M059J (cell line): ENCODE measurements at regions not wholly inside any gene's neighbourhood (a gene's known extent, or its start where the extent isn't known, plus 50 kb on each side); places are given as distances from the start of the nearest gene placed in this dataset.
"Not testable (repeated sequence)": the region's sequence is repeated elsewhere in the genome, so short reads cannot be mapped to it uniquely, and the experiment has no call there.

Source experiments
- DNase-seq: peaks from one replicate; pipeline ENCODE4 v3.0.0-alpha.2; 2012; ENCODE audit warnings: low read depth

DNA sequence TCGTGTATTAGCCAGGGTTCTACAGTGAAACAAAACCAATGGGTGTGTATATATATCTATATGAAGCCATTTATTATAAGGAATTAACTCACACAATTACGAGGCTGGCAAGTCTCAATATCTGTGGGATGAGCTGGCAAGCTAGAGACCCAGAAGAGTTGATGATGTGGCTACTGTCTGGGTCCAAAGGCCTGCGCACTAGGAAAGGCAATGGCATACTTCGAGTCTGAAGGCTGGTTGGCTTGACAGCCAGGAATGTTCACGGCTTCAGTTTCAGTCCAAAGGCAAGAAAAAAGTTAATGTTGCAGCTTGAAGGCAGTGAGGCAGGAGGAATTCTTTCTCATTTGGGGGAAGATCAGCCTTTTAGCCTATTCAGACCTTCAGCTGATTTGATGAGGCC lies 893.3 kb upstream of the LRFN5 start:
- no peak for DNase-seq

DNA sequence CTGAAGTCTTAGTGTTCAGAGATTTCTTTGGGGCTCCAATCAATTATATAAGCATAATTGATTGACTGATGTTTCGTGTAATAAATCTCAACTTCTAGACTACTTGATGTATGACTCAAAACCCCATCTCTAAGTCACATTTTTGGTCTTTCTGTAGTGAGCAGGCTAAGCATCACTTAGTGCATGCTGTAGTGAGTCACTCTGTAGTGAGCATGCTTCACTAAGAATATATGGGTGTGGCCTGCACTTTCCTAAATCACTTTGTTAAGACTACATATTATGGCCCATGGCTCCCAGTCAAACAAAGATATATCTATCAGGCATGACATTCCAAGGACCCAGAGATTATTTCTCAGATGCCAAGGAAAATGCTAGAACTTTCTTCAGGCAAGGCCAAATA lies 909.4 kb upstream of the LRFN5 start:
- DNase-seq, result no peak

DNA sequence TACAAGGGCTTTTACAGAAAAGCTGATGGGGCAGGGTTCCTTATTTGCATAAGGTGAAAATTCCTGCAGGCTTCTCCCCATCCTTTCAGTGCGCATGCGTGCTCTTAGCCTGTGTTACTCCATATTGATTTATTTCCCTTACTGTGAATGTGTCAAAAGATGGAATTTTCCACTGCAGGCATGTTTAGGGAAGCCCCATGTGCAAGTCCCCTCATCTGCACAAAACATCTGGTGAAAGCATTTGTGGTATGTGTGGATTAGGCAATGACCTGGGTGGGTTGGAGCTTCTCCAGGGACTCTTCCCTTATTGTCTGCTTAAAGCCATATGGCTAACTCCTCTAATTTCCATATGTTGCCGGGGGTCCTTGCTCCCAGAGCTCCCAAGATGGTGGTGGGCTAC lies 912.7 kb upstream of the LRFN5 start:
- no peak for DNase-seq

DNA sequence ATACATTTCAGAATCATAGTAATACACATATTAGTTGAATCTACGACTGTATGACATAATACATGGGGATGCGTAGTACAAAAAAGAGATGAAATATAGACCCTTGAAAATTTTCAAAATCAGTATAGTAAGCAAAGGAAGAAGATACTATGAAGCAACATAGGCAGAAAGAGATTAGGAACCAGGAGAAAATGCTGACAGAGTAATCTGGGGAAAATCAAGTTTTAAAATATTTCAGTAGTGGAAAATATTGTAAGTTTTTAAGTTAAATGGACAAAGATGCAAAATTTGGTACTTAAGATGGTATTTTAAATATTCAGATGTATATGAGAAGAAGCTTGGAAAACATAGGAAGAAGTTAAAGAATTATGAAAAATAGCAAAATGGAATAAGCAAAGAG lies 915.6 kb upstream of the LRFN5 start:
- DNase-seq, result no peak

DNA sequence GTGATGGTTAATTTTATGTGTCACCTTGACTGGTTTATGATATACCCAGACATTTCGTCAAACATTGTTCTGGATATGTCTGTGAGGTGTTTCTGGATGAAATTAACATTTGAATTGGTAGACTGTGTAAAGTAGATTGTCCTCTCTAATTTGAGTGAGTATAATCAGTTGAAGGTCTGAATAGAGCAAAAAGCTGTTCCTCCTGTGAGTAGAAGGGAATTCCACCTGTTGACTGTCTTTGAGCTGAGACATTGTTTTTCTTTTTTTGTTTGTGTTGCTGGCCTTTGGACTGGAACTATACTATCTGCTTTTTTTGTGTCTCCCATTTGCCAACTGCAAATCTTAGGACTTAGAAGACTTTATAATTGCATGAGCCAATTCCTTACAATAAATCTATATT lies 920.9 kb upstream of the LRFN5 start:
- no peak for DNase-seq

DNA sequence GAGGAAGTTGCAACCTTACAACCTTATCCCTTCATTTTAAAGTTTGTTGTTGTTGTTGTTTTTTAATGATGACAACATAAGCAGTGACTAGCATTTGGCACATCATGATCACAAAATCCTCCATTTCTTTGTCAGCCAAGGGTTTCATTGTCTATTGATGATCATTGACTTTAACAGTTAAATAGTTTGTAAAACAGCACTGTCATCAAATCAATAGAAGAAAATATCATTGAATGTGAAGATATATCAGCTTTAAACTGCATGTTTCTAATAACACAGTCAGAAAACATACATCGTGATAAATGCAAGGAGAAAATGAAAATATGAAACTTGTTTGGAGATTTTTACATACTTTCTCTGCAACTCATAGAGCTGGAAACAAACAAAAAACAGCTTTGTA lies 922.3 kb upstream of the LRFN5 start:
- no peak for DNase-seq

DNA sequence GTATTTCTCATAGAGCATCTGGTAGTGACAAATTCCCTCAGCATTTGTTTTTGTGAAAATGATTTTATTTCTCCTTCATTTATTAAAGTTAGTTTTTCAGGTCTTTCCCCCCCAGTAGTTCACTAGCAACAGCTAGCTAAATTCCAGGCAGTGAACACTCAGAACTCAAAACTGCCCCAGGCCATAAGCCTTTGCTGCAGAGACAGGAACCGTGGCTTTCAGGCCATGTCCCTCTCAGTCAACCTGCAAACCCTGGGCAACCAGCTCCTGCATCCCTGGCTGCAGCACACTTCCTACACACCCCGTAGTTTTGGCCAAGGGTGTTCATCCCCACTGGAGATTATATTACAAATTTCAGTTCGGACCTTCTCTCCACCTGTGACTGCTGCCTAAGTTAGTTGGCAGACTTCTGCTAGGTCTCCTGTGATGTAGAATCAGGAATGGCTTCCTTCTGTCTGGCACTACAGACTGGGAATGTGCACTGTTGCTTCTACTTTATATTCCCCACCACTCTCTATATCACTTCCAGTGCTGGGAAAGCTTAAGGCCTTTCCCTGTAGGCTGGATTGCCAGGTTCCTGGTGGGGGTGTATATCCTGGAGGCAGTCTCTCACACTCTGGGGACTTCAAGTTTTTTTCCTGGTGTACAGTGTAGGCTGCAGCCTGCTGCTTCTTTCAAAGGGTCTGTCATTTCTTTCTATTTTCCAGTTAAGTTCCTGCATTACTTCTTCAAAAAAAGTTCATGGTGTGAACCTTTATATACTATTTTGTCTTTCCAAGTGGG lies 924.4 kb upstream of the LRFN5 start:
- DNase-seq, result no peak

DNA sequence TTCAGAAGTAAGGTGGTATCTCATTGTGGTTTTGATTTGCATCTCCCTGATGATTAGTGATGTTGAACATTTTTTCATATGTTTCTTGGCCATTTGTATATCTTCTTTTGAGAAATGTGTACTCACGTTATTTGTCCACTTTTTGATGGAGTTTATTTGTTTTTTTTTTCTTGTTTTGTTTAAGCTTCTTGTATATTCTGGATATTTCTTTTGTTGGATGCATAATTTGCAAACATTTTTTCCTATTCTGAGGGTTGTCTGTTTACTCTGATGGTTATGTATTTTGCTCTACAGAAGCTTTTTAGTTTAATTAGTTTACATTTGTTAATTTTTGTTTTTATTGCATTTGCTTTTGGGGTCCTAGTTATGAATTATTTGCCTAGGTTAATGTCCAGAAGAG lies 927.4 kb upstream of the LRFN5 start:
- DNase-seq, result no peak

DNA sequence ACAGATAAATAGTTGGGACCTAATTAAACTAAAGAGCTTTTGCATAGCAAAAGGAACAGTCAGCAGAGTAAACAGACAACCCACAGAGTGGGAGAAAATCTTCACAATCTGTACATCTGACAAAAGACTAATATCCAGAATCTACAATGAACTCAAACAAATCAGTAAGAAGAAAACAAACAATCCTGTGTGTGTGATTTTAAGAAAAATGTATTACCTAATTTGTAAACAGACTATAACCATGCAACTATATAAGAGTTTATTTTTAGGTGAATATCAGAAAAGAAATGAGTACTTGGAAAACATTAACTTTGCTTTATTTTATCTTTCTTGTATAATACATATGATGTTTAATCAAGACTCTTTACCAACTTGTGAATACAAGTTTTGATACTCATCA lies 929.5 kb upstream of the LRFN5 start:
- DNase-seq, result not testable (repeated sequence)

DNA sequence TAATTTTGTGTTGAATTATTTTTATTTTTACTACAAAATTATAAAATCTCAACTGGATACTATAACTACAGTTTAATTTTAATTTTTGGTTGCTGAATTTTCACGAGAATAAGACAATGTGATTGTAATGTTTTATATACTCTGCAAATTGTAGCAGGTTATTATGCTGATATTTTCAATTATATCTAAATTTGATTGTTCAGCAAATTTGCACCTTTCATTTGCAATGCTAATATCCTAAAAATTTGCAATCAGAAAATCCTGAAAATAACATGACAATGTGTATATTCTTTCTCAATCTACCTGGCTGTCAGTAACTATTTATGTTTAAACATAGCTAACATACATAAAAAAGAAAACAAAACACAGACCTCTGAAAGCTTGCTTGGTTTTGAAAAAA lies 932.2 kb upstream of the LRFN5 start:
- DNase-seq, result no peak

DNA sequence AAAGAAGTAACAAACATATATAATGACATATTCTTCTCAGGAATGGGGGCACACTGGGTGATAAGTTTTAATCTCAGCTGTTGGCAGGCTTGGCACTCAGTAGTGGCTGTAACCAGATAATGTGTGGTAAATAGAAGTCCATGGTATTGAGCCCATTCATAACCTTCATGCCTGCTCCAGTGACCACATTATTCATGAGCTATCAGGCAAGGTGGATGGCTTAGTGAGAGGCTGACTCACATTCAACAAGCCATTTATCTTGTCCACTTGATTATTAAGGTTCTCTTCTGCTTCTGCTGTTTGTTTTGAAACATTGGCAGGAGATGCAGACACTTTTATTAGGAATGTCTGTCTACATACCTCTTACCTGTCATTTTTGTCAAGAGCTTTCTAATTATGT lies 950.4 kb upstream of the LRFN5 start:
- DNase-seq, result no peak

DNA sequence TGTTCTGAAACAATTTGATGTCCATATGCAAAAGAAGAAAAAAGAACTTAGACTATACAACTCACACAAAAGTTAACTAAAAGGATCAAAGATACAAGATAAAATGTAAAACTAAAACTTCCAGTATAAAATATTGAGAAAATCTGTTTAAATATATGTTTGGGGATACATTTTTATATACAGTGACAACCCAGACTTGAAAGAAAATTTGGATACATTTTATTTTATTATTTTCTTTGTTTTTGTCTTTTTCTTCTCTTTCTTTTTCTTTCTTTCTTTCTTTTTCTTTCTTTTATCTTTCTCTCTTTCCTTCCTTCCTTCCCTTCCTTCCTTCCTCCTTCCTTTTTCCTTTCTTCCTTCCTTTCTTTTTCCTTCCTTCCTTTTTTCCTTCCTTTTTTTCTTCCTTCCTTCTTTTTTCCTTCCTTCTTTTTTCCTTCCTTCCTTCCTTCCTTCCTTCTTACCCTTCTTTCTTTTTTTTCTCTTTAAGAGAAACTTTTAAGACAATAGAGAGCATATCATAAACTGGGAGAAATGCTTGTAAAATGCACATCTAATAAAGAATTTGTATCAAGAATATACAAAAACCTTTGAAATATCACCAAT lies 954.5 kb upstream of the LRFN5 start:
- DNase-seq, result no peak

DNA sequence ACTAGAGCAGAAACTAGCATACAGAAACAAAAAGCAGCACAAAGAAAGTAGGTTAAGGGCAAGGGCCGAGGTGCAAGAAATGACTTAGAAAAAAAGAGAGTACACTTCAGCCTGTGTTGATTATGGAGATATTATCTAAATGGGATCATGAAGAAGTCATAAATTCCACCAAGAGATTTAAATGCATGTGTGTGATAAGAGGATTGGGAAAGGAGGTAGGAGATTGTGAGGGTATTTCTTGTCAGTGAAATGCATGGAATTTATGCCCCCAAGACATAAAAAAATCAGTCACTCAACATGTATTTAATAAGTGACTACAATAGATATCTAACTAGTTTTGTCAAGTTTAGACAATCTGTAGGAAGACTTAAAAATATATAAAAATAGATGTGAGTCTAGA lies 976.2 kb upstream of the LRFN5 start:
- DNase-seq, result no peak

DNA sequence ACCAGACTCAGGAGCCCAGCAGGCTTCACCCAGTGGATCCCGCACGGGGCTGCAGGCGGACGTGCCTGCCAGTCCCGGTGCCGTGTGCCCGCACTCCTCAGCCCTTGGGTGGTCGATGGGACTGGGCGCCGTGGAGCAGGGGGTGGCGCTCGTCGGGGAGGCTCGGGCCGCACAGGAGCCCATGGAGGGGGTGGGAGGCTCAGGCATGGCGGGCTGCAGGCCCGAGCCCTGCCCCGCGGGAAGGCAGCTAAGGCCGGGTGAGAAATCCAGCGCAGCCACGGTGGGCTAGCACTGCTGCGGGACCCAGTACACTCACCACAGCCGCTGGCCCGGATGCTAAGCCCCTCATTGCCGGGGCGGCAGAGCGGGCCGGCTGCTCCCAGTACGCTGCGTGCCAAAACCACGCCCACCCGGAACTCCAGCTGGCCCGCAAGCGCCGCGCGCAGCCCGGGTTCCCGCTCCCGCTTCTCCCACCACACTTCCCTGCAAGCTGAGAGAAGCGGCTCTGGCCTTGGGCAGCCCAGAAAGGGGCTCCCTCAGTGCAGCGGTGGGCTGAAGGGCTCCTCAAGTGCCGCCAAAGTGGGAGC lies 977.0 kb upstream of the LRFN5 start:
- DNase-seq, result not testable (repeated sequence)

DNA sequence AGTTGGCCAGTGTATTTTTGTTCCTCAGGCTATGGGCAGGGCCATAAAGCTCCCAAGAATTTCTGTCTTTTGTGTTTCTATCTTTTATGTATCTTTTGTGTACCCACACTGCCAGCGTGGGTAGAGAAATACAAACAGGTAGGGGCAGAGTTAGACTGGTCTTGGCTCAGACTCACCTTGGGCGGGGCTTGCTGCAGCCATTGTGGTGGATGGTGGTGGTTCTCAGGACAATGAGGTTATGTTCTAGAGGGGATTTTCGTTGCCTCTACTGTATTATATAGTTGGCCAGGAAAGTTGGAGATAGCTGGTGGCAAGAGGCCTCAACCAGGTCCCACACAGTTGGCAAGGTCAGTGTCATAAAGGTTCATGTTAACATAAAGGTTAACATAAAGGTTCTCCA lies 977.5 kb upstream of the LRFN5 start:
- no peak for DNase-seq

DNA sequence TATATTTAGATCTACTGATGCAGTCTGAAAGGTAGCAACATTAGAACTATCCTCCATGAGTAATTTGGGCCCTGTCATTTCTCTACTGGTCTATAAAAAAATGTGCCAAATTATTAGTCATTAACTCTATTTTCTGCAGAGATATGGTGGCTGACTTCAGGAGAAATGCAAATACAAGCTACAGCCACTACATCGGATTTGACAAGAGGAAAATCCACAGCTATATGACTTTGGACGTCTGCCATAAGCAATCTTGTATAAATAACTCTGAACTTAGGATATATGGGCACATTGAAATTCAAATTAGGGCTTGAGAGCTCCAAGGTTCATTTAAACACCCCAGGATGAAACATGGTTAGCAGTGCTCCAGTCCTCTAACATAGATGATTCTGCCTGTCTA lies 983.0 kb upstream of the LRFN5 start:
- DNase-seq, result no peak

DNA sequence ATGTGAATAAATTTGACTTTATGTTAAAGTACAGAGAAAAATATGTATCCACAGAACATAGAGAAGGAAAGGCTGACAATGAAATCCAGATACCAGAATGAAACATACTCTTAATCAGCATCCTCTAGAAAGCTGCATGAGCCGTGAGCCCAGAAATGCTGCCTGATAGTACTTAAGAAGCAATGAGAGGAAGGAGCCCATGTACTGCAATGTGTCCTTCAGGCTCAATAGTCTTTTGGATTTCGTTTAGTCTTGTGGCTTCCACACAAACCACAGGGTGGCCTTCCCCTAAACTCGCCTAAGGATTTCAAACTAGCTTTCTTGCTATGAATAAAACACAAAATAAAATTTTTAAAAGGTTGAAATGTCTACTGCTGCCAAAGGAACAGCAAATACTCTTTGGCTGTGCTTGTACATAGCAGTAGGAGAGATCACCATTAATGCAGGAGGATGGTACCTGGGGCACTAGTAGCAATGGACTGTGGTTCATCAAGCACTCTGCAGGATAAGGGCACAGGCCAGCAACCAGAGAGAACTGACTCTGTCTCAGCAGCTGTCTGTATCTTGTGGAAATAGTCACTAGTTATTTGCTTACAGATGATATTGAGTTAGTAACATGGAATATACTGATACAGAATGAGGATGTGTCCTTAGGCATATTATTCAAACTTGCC lies 988.3 kb upstream of the LRFN5 start:
- no peak for DNase-seq

DNA sequence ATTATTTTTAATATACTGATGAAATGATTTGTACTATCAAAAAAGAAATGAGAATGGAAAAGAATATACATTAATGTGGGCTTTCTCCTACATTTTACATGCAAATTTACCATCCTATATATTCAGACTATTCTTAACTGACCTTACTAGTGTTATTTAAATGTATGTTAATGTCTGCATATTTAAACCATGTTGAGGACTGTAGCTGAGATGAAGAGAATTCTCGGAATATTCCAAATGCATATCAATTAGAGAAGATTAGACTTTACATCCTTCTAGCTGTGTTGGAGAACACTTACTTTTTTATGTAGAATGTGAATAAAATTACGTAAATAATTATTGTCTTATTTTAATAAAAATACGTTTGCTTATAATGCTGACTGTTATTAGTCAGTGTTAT lies 990.1 kb upstream of the LRFN5 start:
- no peak for DNase-seq

DNA sequence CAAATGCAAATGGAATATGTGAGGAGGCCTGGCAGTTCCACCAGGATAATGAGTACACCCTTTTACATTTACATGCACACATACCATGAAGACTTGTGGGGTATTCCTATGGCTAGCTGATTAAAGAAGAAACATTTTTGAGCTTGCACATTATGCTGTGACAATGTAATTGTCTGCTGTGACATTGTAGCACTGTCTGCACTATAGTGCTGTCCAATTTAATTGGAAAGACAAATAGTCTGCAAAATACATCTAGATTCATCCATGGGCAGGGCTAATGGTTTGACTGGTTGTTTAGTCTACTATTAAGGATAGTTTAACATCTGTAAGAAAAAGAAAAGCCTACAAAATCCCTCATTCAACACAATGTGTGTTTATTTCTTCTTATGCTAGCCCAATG lies 1005.6 kb upstream of the LRFN5 start:
- no peak for DNase-seq

DNA sequence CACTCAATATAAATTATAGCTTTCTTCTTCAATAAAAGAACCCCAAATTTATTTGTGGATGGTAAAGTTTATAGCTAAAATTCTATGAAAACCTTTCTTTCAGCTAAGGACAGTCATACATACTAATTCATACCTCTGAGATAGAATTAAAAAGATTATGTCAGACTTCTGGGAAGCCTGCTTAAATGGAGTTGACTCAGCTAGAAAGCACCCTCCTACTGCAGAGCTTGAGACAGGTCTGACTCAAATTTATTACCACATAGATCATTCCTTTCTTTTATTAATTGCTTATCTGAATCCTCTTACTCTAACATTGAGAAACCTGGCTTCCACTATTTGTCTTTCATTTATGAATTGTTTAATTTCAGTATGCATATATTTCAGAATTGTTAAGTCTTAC lies 1007.0 kb upstream of the LRFN5 start:
- no peak for DNase-seq

DNA sequence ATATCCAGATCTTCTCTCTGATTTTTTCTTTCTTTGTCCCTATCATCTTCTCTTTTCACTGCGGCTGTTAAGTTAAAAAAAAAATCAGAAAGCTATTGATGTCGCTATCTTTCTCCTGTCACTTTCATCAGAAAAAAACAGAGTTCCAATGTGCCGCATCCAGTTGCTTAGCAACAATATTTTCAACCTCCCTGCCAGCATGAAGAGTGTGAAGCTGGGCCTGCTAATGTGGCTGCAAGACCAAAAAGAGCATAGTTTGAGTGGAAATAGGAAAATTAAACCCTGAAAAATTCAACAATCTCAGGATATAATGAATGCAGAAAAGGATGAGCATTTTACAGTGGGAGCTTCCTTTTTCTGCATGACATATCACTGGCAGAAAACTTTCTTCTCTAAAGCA lies 1025.4 kb upstream of the LRFN5 start:
- DNase-seq, result no peak

DNA sequence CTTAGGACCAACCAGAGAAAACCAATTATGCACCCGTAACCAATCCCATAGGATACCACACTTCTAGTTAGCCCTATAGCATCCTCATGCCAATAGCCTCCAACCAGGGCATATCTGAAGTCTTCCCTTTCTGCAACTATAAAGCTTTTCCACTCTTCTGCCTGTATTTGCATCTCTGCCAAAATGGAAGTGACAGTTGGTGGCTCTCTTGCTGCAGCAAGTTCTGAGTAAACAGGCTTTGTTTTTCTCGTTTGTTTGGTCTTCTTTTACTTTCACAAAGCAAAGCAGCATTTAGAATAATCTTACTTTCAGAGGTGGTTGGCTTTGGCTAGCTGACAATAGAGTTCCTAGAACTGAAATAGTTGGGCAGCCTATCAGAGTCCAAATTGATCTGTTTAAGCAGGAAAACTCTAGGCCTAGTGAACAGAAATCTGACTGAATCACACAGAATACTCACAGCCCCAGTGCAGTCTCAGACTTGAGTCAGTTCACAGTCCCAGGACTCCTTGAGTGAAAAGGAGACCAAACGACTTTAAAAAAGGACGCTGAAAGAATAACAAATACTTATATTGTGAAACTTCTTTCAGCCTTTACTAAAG lies 1029.7 kb upstream of the LRFN5 start:
- DNase-seq, result no peak

DNA sequence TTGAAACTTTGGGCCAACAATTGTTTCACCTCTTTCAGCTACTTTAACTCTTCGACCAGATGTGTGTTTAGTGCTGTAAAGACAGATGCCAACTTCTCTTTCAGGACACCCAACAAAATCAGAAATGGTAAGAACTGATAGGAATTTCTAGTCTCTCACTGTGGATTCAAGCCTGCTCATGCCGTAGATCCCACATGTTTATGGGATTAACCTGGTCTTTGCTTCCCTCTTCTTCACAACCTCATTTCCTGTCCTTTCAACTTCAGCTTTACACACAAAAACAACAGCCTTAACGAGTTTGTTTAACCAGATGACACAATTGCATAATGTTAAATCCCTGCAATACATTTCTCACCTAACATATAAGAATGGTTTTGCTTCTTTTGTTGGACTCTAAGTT lies 1031.9 kb upstream of the LRFN5 start:
- no peak for DNase-seq
